PC-9 (cell line): ENCODE measurements at regions not wholly inside any gene's neighbourhood (a gene's known extent, or its start where the extent isn't known, plus 50 kb on each side); places are given as distances from the start of the nearest gene placed in this dataset.

ENCODE experiments used
- BruUV-seq: library from RNA; stranded (reverse); fragments of 400-500 nt; replicated peaks from 2 replicates; lab custom pipeline; 2021; lab: Mats Ljungman, UMichigan
- CTCF ChIA-PET: fragments of 300-600 bp; sonication (Branson Sonifier 250); formaldehyde crosslinking; loops from one replicate; lab custom pipeline; 2022; ENCODE audit warnings: antibody characterized with exemption; lab: Charles Lee
- POLR2A ChIA-PET: fragments of 300-600 bp; sonication (Branson Sonifier 250); formaldehyde crosslinking; loops from one replicate; lab custom pipeline; 2022; ENCODE audit warnings: antibody characterized with exemption; ENCODE audit not compliant: unreplicated experiment; lab: Charles Lee
- DNase-seq, 2 experiments: peaks; one replicate each; pipeline versions ENCODE4 v3.0.0 to v3.0.0-alpha.2; 2015 to 2022; ENCODE audit warnings: mixed read lengths in 1 of 2
- H2AFZ ChIP-seq: fragments of 200-600 bp; sonication (generic); 2 replicates; pipeline ENCODE4 v1.8.1; 2017; ENCODE audit warnings: antibody characterized with exemption
- H3F3A ChIP-seq: fragments of 200-600 bp; sonication (generic); 2 replicates; pipeline ENCODE4 v1.8.1; 2017; ENCODE audit warnings: antibody characterized with exemption, mild to moderate bottlenecking, low read depth; ENCODE audit not compliant: insufficient read depth
- H3K27ac ChIP-seq: fragments of 200-600 bp; sonication (generic); 2 replicates; pipeline ENCODE4 v1.6.1; 2016; ENCODE audit warnings: mixed run types
- H3K27me3 ChIP-seq: fragments of 200-600 bp; sonication (generic); 2 replicates; pipeline ENCODE4 v1.6.1; 2016; ENCODE audit warnings: low read depth, mixed run types; ENCODE audit not compliant: insufficient read depth
- H3K36me3 ChIP-seq: fragments of 200-600 bp; sonication (generic); 2 replicates; pipeline ENCODE4 v1.6.1; 2016; ENCODE audit warnings: low read depth, mixed run types
- H3K4me1 ChIP-seq: fragments of 200-600 bp; sonication (generic); replicated peaks from 2 replicates; pipeline ENCODE4 v1.6.1; 2016; ENCODE audit warnings: mixed run types; ENCODE audit not compliant: insufficient read depth
- H3K4me2 ChIP-seq: fragments of 200-600 bp; sonication (generic); 2 replicates; pipeline ENCODE4 v1.6.1; 2017; ENCODE audit warnings: mixed run types
- H3K4me3 ChIP-seq: fragments of 200-600 bp; sonication (generic); 2 replicates; pipeline ENCODE4 v1.6.1; 2016; ENCODE audit warnings: mixed run types
- H3K79me2 ChIP-seq: fragments of 200-600 bp; sonication (generic); 2 replicates; pipeline ENCODE4 v1.6.1; 2017; ENCODE audit warnings: low read depth, mixed run types
- H3K9me2 ChIP-seq: fragments of 200-600 bp; sonication (generic); 2 replicates; pipeline ENCODE4 v1.8.1; 2017; ENCODE audit warnings: mild to moderate bottlenecking; ENCODE audit not compliant: insufficient read depth
- H3K9me3 ChIP-seq: fragments of 200-600 bp; sonication (generic); 2 replicates; pipeline ENCODE4 v1.8.1; 2016; ENCODE audit warnings: low read depth; ENCODE audit not compliant: insufficient read depth
- H4K20me1 ChIP-seq: fragments of 200-600 bp; sonication (generic); 2 replicates; pipeline ENCODE4 v1.8.1; 2017; ENCODE audit not compliant: insufficient read depth
- CTCF ChIP-seq: fragments of 200-600 bp; sonication (generic); conservative IDR thresholded peaks from 2 replicates; pipeline ENCODE4 v1.6.1; 2017; ENCODE audit warnings: mixed run types, antibody characterized with exemption, mild to moderate bottlenecking, moderate library complexity
- EZH2 ChIP-seq: fragments of 200-600 bp; sonication (generic); IDR thresholded peaks from 2 replicates; pipeline ENCODE4 v1.8.0; 2017; ENCODE audit warnings: antibody characterized with exemption, low read depth
- intact Hi-C: fragments of 100-400 bp; cut with micrococcal nuclease; formaldehyde crosslinking; loops from one replicate; pipeline ENCODE4 v1.10.0; 2022; ENCODE audit not compliant: unreplicated experiment

- Histone ChIP-seq H3K27me3 (peaks cover 42% of the 10 kb centered on the region), H4K20me1 (no peaks in the 10 kb centered on the region), H3K9me3 (no peaks in the 10 kb centered on the region), H3K9me2 (no peaks in the 10 kb centered on the region), H3F3A (no peaks in the 10 kb centered on the region), H3K4me1 (no peaks in the 10 kb centered on the region), H2AFZ (no peak overlapping the region), H3K36me3 (no peaks in the 10 kb centered on the region), H3K27ac (no peak overlapping the region), H3K4me2 (no peak overlapping the region), H3K4me3 (no peak overlapping the region), H3K79me2 (no peaks in the 10 kb centered on the region)
- DNase-seq = no peak
- intact Hi-C loops = no loop called here
- ChIA-PET POLR2A (no interaction called here), CTCF (no interaction called here)
- no TSS peak for BruUV-seq
- TF ChIP-seq EZH2 (no peak), CTCF (no peak)
These were observed 71.6 kb upstream of the RNU6ATAC start for GRCh38 chr9:134236001-134236421.

GRCh38 chr9:134236935-134237629 is 72.7 kb upstream of the RNU6ATAC start:
- intact Hi-C loops = no loop called here
- TF ChIP-seq EZH2 = no peak
- no peak for TF ChIP-seq CTCF
- H4K20me1 ChIP-seq = no peaks in the 10 kb centered on the region
- ChIA-PET POLR2A (no interaction called here), CTCF (no interaction called here)
- H3K9me2 ChIP-seq = no peaks in the 10 kb centered on the region
- no peak for DNase-seq
- H3K4me2 ChIP-seq = no peak overlapping the region
- no peaks in the 10 kb centered on the region for H3K36me3 ChIP-seq
- peaks cover 40% of the 10 kb centered on the region for H3K27me3 ChIP-seq
- no peak overlapping the region for H2AFZ ChIP-seq
- no peaks in the 10 kb centered on the region for H3K9me3 ChIP-seq
- H3K4me1 ChIP-seq = no peaks in the 10 kb centered on the region
- no TSS peak for BruUV-seq
- no peak overlapping the region for H3K27ac ChIP-seq
- H3F3A ChIP-seq = no peaks in the 10 kb centered on the region
- H3K79me2 ChIP-seq = no peaks in the 10 kb centered on the region
- no peak overlapping the region for H3K4me3 ChIP-seq

GRCh38 chr9:134237630-134238265 is 73.4 kb upstream of the RNU6ATAC start:
- Histone ChIP-seq H2AFZ (no peak overlapping the region), H3K9me3 (no peaks in the 10 kb centered on the region), H3K4me1 (no peaks in the 10 kb centered on the region), H4K20me1 (no peaks in the 10 kb centered on the region), H3K9me2 (no peaks in the 10 kb centered on the region), H3K79me2 (no peaks in the 10 kb centered on the region), H3K4me3 (no peak overlapping the region), H3K36me3 (no peaks in the 10 kb centered on the region), H3K27ac (no peak overlapping the region), H3K4me2 (no peak overlapping the region), H3K27me3 (peaks cover 37% of the 10 kb centered on the region), H3F3A (no peaks in the 10 kb centered on the region)
- intact Hi-C loops = no loop called here
- TF ChIP-seq EZH2 (no peak), CTCF (no peak)
- POLR2A ChIA-PET = no interaction called here
- CTCF ChIA-PET = no interaction called here
- no TSS peak for BruUV-seq
- no peak for DNase-seq
